ENCODE measurements at regions not wholly inside any gene's neighbourhood (a gene's known extent, or its start where the extent isn't known, plus 50 kb on each side); places are given as distances from the start of the nearest gene placed in this dataset.
"Not testable (repeated sequence)": the region's sequence is repeated elsewhere in the genome, so short reads cannot be mapped to it uniquely, and the experiment has no call there.

GRCh38 chr6:57870083-57870482, 552.7 kb downstream of the PRIM2 start:
- DNase-seq, result not testable (repeated sequence)

GRCh38 chr6:57873424-57873823, 556.0 kb downstream of the PRIM2 start:
- DNase-seq, result not testable (repeated sequence)

GRCh38 chr6:57876659-57877058, 559.2 kb downstream of the PRIM2 start:
- DNase-seq, result not testable (repeated sequence)

- DNase-seq, result not testable (repeated sequence)
These were observed 560.3 kb downstream of the PRIM2 start for GRCh38 chr6:57877729-57878128.

- DNase-seq, result not testable (repeated sequence)
These were observed 561.4 kb downstream of the PRIM2 start for GRCh38 chr6:57878792-57879191.

- DNase-seq, result not testable (repeated sequence)
These were observed 581.4 kb downstream of the PRIM2 start for GRCh38 chr6:57898850-57899249.

GRCh38 chr6:57900687-57901399, 583.4 kb downstream of the PRIM2 start:
- not testable (repeated sequence) for DNase-seq

- DNase-seq, result not testable (repeated sequence)
These were observed 584.0 kb downstream of the PRIM2 start for GRCh38 chr6:57901445-57901844.

- not testable (repeated sequence) for DNase-seq
These were observed 586.9 kb downstream of the PRIM2 start for GRCh38 chr6:57904356-57904755.

- DNase-seq, result not testable (repeated sequence)
These were observed 597.9 kb downstream of the PRIM2 start for GRCh38 chr6:57915300-57915699.

- DNase-seq, result not testable (repeated sequence)
These were observed 625.5 kb downstream of the PRIM2 start for GRCh38 chr6:57942966-57943365.

- DNase-seq, result not testable (repeated sequence)
These were observed 628.8 kb downstream of the PRIM2 start for GRCh38 chr6:57946084-57946768.

GRCh38 chr6:57946769-57947091, 629.3 kb downstream of the PRIM2 start:
- DNase-seq, result not testable (repeated sequence)

- not testable (repeated sequence) for DNase-seq
These were observed 631.1 kb downstream of the PRIM2 start for GRCh38 chr6:57948481-57948880.

GRCh38 chr6:57950430-57950829, 633.0 kb downstream of the PRIM2 start:
- DNase-seq, result not testable (repeated sequence)

- not testable (repeated sequence) for DNase-seq
These were observed 649.3 kb downstream of the PRIM2 start for GRCh38 chr6:57966757-57967156.

- not testable (repeated sequence) for DNase-seq
These were observed 654.5 kb downstream of the PRIM2 start for GRCh38 chr6:57971956-57972355.

- DNase-seq, result no peak
These were observed 657.2 kb downstream of the PRIM2 start for GRCh38 chr6:57974653-57975052.

GRCh38 chr6:57975127-57975526, 657.7 kb downstream of the PRIM2 start:
- DNase-seq, result not testable (repeated sequence)

GRCh38 chr6:57976371-57976770, 658.9 kb downstream of the PRIM2 start:
- DNase-seq, result not testable (repeated sequence)

GRCh38 chr6:57983603-57984002, 666.2 kb downstream of the PRIM2 start:
- not testable (repeated sequence) for DNase-seq

- DNase-seq, result not testable (repeated sequence)
These were observed 667.1 kb downstream of the PRIM2 start for GRCh38 chr6:57984575-57984974.

- DNase-seq, result not testable (repeated sequence)
These were observed 668.3 kb downstream of the PRIM2 start for GRCh38 chr6:57985734-57986133.

- DNase-seq, result peak in 1 of 3 donors; percentile 18
These were observed 669.2 kb downstream of the PRIM2 start for GRCh38 chr6:57986584-57986983.

All from suppressor macrophage treated with lipopolysaccharide for 1 hour (primary cell).